NCI-H1105 (cell line): ENCODE measurements at regions not wholly inside any gene's neighbourhood (a gene's known extent, or its start where the extent isn't known, plus 50 kb on each side); places are given as distances from the start of the nearest gene placed in this dataset.

Source experiments
- DNase-seq: peaks from one replicate; lab custom pipeline; 2025; lab: John Stamatoyannopoulos, UW

- DNase-seq, result no peak
These were observed 94.9 kb upstream of the IKZF1 start for GRCh38 chr7:50209461-50210135.

DNA sequence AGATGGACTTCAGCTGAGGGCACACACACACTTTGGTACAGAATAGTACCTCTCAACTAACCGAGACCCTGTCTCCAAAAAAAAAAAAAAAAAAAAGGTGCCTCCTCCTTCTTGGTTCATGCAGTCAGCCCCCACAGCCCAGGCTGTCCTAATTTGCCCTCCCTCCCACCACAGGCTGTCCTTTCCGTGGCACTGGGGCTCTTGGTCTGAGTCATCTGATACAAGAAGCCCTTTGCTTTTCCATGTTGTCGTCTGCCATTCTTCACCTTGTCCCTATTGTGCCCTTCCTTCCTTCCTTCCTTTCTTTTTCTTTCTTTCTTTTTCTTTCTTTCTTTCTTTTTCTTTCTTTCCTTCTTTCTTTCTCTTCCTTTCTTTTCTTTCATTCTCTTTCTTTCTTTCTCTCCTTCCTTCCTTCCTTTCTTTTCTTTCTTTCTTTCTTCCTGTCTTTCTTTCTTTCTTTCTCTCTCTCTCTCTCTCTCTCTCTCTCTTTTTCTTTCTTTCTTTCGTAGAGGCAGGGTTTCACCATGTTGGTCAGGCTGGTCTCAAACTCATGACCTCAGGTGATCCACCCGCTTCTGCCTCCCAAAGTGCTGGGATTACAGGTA, 96.0 kb upstream of the IKZF1 start:
- DNase-seq, result no peak

GRCh38 chr7:50207686-50208255, 96.7 kb upstream of the IKZF1 start:
- DNase-seq, result no peak

DNA sequence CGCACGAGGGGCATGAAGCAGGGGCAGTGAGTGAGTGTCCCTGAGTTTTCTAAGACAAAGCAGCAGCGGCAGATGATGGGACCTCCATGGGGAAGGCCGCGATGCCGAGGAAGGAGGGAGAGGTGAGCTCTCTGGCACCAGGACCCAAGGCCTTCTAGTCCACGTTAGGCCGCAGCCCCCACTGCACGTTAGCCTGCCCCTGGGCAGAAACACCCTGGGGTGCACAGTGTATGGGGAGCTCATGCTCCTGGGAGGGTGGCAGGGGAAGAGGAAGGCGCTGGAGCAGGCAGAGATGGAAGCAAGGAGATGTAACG, 97.3 kb upstream of the IKZF1 start:
- DNase-seq, result no peak

- DNase-seq, result no peak
These were observed 97.9 kb upstream of the IKZF1 start for GRCh38 chr7:50206453-50207250.

GRCh38 chr7:50205011-50205410, 99.5 kb upstream of the IKZF1 start:
- no peak for DNase-seq

DNA sequence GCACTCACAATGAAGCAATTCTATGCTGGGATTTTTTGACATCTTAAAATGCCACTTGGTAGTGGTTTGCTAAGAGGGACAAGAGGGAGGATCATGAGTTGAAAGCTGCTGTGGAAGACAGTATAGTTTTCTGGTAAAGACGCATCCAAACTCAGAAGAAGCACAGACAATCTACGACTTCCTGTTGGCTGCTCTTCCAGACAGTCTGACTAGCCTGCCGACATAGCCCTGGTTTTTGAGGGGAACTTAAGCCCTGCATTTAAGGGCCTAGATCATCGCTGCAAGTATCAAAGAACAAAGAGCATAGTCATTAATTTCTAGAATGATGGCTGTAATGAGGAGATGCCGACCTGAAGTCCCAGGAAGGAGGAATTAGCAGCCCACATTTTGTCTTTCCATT, 99.9 kb upstream of the IKZF1 start:
- DNase-seq, result no peak

- DNase-seq, result no peak
These were observed 101.0 kb upstream of the IKZF1 start for GRCh38 chr7:50203521-50203920.

GRCh38 chr7:50202052-50202555, 102.4 kb upstream of the IKZF1 start:
- DNase-seq, result no peak

- no peak for DNase-seq
These were observed 104.7 kb upstream of the IKZF1 start for GRCh38 chr7:50199824-50200223.

GRCh38 chr7:50197549-50197948, 104.5 kb upstream of the ZPBP start:
- DNase-seq, result no peak

GRCh38 chr7:50196719-50197118, 103.7 kb upstream of the ZPBP start:
- DNase-seq, result no peak

DNA sequence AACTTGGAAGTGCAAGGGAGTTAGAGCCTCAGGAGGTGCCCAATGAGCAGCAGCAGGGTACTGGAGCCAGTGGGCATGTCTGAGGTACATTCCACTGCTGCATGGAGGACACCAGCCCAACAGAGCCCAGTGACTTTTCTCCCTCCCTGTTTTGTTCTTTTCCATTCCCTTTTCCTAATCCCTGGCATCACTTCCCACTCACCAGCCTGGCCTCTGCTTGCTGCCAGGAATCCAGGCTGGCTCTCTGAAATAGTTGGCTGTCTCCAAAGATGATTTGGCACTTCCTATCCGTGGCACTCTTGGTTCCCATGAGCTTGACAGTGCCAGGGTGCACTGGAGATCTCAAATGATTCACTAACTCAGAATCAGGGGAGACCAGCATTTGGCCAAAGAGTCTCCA, 97.7 kb upstream of the ZPBP start:
- no peak for DNase-seq

- no peak for DNase-seq
These were observed 96.3 kb upstream of the ZPBP start for GRCh38 chr7:50189371-50189770.

- no peak for DNase-seq
These were observed 93.1 kb upstream of the ZPBP start for GRCh38 chr7:50185951-50186682.

DNA sequence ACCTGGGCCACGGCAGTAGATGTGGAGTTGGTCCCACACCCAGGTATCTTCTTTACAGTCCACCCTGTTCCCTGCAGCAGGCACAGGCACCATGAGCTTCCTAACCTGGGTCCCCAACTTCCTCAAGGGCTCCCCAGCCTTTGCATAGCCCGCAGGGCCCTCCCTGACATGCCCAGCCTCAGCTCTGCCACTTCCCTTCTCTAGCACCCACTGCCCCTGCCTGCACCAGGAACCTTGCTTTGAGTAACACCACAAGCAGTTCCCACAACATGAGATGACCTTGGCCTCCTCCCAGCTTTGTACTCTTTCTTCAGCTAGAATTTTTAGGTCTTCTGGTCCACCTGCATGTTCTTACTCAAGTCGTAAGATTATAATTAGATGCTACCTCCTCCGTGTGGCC, 92.2 kb upstream of the ZPBP start:
- no peak for DNase-seq

- DNase-seq, result no peak
These were observed 91.4 kb upstream of the ZPBP start for GRCh38 chr7:50184271-50184990.

- DNase-seq, result no peak
These were observed 89.7 kb upstream of the ZPBP start for GRCh38 chr7:50182759-50183158.

DNA sequence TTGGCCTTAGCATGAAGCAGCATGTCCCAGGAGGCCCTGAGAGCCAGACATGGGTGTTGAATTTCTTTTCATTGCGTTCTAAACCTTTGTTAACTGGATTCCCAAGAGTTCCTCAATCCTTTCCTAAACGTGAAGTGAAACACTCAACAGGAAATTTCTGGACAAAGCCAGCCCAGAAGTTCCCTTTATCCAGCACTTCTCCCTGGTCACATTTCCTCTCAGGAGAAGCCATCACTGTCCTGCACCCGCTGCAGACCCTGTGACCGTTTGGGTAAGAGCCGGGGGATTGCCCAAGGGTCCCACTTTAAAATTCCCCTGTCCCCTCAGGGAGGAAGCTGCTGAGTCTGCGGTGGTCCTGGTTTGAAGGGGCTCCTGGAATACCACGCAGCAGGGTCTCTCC, 88.0 kb upstream of the ZPBP start:
- DNase-seq, result no peak

DNA sequence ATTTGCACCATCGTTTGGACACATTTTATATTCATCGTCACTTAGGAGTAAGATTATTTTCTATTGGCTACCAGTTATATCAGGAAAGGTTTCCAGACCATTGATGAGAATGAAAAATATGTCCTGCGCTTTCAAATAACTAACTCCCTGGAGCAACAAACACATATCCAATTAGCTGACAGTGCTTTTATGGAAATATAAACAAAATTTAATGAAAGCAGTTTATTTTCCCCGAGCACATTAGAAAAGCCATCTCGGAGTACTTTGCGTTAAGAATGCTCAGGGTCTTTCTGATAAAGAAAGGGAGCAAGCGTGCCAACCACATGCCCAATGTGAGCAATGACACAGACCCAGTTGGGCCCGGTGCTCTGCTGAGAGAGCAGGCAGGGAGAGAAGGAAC, 85.1 kb upstream of the ZPBP start:
- DNase-seq, result no peak

- DNase-seq, result no peak
These were observed 81.9 kb upstream of the ZPBP start for GRCh38 chr7:50174948-50175347.
